GM18499 (cell line): ENCODE measurements at regions not wholly inside any gene's neighbourhood (a gene's known extent, or its start where the extent isn't known, plus 50 kb on each side); places are given as distances from the start of the nearest gene placed in this dataset.
"Not testable (repeated sequence)": the region's sequence is repeated elsewhere in the genome, so short reads cannot be mapped to it uniquely, and the experiment has no call there.

Source experiments
- ATAC-seq: cut with Tn5 transposase; IDR thresholded peaks from one replicate; pipeline ENCODE4 v1.9.1; 2021; ENCODE audit warnings: moderate number of reproducible peaks; ENCODE audit not compliant: insufficient read depth, unreplicated experiment

- ATAC-seq = no peak
These were observed 573.6 kb upstream of the GRM7 start for GRCh38 chr3:6287088-6287875.

GRCh38 chr3:6301626-6302025 lies 559.3 kb upstream of the GRM7 start:
- no peak for ATAC-seq

DNA sequence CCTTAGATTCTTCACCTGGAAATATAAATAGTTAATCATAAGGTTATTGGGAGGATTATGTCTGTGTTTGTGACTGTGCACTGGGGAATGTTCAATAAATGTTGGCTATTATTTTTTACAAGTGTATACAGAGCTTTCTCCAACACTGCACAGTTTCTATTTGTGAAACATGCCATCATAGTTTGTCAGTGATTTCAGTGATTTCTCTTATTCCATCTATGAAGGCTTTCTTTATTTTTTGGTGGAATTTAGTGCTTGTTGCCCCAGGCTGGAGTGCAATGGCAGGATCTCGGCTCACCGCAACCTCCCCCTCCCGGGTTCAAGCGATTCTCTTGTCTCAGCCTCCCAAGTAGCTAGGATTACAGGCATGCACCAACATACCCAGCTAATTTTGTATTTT lies 545.0 kb upstream of the GRM7 start:
- ATAC-seq = no peak

DNA sequence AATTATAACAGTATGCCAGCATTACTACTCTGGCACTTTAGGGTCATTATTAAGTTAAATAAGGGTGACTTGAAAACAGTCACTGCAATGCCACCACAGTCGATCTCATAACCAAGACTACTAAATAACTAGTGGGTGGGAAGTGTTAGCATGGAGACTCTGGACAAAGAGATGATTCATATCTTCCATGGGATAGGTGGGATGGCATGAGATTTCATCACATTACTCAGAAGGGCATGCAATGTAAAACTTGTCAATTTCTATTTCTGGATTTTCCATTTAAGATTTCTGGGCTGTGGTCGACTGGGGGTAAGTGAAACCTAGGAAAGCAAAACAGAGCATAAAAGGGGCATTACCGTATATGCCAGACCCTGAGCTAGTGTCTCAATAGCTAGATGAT lies 538.9 kb upstream of the GRM7 start:
- no peak for ATAC-seq

GRCh38 chr3:6326771-6327170 lies 534.1 kb upstream of the GRM7 start:
- no peak for ATAC-seq

DNA sequence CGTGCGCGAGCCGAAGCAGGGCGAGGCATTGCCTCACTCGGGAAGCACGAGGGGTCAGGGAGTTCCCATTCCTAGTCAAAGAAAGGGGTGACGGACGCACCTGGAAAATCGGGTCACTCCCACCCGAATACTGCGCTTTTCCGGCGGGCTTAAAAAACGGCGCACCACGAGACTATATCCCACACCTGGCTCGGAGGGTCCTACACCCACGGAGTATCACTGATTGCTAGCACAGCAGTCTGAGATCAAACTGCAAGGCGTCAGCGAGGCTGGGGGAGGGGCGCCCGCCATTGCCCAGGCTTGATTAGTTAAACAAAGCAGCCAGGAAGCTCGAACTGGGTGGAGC lies 520.0 kb upstream of the GRM7 start:
- ATAC-seq = not testable (repeated sequence)

DNA sequence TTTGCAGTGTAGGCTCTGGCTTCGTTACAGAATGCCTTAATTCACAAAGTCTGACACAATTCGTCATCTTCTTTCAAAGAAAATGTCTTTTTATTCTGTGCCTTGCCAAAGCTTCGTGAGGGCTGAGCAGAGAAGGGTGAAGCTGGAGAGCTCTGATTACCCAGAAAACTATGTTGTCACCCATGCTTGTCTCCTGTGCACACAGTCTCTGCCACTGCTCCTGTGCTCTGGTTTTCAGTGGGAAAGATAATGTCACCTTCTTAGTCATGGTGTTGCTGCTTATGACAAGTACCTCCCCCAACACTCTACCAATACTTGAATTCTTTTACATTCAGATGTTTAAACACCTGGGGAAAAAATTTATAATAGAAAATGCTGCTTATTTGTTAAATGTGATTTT lies 509.2 kb upstream of the GRM7 start:
- ATAC-seq = no peak

DNA sequence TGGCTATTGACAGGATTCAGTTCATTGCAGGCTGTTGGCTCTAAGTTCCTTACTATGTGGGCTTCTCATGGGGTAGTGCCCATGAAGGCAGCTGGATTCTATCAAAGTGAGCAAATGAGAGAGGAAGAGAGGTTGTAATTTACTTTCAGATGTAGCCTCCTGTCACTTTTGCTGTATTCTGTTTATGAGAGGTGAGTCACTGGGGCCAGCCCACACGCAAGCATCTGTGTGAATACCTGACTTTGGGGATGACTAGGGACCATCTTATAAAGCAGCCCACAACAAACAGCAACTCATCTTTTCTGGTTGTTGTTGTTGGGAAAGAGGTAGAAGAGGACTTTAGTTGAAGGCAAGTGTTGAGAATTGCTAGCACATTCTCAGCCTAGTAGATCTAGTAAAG lies 506.3 kb upstream of the GRM7 start:
- ATAC-seq = no peak

DNA sequence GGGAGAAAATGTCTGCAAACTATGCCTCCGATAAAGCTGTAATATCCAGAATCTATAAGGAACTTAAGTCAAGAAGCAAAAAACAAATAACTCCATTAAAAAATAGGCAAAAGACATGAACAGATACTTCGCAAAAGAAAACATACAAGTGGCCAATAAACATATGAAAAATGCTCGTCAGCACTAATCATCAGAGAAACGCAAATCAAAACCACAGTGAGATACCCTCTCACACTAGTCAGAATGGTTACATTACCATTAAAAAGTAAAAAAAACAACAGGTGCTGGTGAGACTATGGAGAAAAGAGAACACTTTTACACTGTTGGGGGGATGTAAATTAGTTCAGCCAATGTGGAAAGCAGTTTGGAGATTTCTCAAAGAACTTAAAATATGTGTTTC lies 498.5 kb upstream of the GRM7 start:
- ATAC-seq = no peak

DNA sequence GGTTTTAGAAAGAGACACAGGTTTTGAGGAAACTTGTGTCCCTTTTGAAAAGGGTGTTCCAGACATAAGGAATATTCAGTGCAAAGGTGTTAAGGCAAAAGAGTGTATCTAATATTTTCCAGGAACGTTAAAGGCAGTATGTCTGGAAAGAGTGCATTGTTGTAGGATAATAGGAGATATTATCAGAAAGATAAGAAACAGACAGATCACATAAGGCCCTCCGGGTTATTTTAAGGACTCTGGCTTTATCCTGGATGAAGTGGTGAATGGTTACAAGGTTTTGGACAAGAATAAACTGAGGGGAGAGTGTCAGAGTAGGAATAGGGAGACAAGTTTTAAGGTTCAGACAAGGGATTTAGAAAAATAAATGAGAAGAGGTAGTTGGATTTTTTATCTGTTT lies 493.7 kb upstream of the GRM7 start:
- no peak for ATAC-seq

- no peak for ATAC-seq
These were observed 468.8 kb upstream of the GRM7 start for GRCh38 chr3:6392123-6392522.

GRCh38 chr3:6394944-6395343 lies 466.0 kb upstream of the GRM7 start:
- no peak for ATAC-seq

- ATAC-seq = no peak
These were observed 464.3 kb upstream of the GRM7 start for GRCh38 chr3:6396631-6397030.

- ATAC-seq = not testable (repeated sequence)
These were observed 458.2 kb upstream of the GRM7 start for GRCh38 chr3:6402666-6403065.

GRCh38 chr3:6406923-6407322 lies 454.0 kb upstream of the GRM7 start:
- ATAC-seq = not testable (repeated sequence)

DNA sequence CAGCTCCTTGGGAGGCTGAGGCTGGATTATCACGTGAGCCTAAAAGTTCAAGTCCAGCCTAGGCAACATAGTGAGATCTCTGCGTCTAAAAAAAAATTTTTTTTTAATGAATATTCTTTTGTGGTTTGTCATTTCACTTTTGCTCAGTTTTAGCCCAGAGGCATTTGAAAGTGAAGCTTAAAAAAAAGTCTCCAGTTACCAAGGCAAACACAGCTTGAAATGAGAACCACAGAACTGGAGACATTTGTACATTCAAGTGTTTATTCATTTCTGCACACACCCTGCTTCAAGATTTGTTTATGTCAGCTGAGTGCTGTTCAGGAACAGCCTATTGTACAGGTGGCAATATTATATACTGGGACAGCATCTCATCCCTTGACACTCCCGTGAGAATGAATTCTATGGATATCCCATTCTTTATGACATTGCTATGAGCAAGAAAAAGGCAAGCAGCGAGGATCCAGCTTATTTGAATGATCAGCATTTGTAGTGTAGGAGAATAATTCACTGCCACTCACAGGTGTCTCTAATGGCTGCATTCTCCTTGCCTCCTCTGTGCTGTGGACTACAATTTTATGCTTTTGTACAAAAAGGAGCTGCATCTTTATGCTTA lies 444.8 kb upstream of the GRM7 start:
- no peak for ATAC-seq

GRCh38 chr3:6417174-6417573 lies 443.7 kb upstream of the GRM7 start:
- no peak for ATAC-seq

- no peak for ATAC-seq
These were observed 442.4 kb upstream of the GRM7 start for GRCh38 chr3:6418485-6418884.

DNA sequence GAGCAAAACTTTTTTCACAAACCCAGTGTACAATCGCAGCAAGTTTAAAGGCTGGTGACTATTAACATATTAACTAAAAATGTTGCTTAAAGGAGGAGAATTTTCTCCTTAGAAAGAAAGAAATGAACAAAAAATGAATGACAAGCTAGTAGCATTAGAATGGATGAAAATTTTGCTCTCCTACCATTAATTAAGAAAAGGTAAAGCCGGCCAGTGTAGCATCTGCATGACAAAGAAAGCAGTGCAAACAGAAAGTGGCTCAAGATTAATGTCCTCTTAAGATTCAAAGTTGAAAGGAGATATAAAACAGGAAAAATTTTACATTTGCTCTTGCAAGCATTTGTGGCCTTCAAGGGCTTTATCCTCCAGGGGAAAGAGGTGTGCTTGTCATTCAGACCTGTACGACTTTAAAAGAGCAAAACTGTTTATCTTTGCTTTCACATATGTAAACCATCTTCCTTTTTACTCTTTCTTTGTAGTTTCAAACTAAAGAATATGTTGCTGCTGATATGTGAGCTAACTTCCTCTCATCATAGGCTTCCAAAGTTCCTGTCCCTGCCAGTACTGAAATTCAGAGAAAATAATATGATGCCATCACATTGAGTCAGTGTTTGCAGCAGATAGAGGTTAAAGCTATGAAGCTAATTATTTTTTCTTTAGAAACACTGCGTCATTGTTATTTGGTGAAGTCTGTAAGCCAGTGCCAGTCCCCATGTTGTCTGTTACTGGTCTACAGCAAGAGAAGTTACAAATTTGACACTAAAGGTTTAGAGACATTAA lies 439.1 kb upstream of the GRM7 start:
- no peak for ATAC-seq

- ATAC-seq = no peak
These were observed 435.6 kb upstream of the GRM7 start for GRCh38 chr3:6425289-6425820.

DNA sequence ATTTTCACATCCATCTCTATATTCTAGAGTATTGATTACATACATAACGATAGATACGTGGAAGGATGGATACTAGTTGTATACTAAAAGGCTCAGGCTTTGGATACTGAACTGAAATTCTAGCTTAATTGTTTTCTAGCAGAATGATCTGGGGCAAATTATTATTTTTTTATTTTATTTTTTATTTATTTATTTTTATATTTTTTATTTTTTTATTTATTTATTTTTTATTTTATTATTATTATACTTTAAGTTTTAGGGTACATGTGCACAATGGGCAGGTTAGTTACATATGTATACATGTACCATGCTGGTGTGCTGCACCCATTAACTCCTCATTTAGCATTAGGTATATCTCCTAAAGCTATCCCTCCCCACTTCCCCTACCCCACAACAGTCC lies 432.6 kb upstream of the GRM7 start:
- ATAC-seq = not testable (repeated sequence)
